Hematopoietic multipotent progenitor cell treated with erythropoietin and hydrocortisone succinate and interleukin-3 and kit ligand, for 17 days (in vitro differentiated cells): ENCODE measurements at regions not wholly inside any gene's neighbourhood (a gene's known extent, or its start where the extent isn't known, plus 50 kb on each side); places are given as distances from the start of the nearest gene placed in this dataset.
"Not testable (repeated sequence)": the region's sequence is repeated elsewhere in the genome, so short reads cannot be mapped to it uniquely, and the experiment has no call there.

Source experiments
- DNase-seq: peaks from one replicate; pipeline ENCODE4 v3.0.0-alpha.2; 2015; ENCODE audit warnings: low spot score

GRCh38 chr10:9850415-9850814 lies 1167.3 kb upstream of the CELF2 start:
- no peak for DNase-seq

DNA sequence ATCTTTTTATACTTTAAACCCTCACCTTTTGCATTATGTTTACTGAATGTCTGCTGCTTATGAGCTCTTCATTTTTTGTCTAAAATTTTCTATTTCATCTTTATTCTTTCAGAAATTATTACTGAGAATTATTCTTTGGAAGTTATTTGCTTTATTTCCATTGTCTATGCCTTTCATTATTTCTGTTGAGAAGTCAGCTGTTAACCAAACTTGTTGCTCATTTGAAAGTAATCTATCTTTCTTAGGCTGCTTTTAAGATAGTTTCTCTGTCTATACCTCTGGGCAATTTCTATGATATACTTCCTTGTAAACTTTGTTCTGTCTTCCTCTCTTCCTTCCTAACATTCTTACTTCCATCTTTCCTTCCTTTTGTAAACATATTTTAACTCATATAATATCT lies 1165.9 kb upstream of the CELF2 start:
- no peak for DNase-seq

DNA sequence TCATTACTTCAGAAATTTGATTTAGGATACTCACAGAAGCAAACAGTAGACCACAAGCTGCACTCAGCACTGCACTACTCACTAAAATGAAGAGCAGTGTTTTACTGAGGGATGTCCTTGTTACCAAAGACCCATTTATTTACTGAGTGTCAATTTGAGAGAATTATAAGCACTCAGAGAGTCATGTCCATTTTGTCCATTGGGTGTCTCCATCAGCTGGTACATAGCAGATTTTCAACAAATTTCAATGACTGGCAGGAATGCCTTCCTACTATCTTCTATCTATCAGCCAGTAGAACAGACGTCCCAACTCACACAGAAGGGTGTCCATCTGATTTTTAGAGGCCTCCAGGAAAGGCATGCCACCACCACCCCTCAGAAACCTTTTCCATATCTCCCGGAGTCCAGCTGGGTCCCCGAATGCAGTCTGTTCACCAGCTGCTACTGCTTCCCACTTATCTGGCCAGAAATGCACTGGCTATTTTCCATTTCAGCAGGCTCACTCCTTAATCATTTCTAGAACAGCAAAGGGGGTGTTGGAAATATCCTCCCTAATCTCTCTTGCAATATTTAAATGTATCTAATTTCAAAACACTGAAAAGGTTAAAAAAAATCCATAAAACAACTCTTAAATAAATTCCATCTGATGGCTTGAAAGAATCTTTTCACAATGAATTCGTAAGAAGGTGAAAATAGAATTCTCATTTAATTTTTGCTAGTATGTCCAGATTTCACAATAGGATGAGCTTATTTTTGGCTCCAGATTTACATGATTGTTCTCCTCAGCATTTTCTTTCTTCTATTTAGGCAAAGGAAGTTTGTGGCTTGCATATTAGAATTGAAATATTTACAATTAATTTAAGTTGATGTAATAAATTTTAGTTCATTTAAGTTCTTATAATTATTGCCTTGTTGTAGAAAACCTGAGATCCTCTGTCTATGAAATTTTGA lies 1164.0 kb upstream of the CELF2 start:
- DNase-seq, result no peak

DNA sequence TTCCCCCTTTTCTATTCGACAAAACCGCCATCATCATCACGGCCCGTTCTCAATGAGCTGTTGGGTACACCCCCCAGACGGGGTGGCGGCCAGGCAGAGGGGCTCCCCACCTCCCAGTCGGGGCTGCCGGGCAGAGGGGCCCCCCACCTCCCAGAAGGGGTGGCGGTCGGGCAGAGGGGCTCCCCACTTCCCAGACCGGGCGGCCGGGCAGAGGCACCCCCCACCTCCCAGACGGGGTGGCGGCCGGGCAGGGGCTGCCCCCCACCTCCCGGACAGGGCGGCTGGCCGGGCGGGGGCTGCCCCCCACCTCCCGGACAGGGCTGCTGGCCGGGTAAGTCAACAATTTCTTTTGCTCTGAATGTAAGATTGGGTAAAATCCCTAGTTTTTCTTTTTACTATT lies 1162.2 kb upstream of the CELF2 start:
- DNase-seq, result not testable (repeated sequence)

GRCh38 chr10:9858816-9859215 lies 1158.9 kb upstream of the CELF2 start:
- no peak for DNase-seq

DNA sequence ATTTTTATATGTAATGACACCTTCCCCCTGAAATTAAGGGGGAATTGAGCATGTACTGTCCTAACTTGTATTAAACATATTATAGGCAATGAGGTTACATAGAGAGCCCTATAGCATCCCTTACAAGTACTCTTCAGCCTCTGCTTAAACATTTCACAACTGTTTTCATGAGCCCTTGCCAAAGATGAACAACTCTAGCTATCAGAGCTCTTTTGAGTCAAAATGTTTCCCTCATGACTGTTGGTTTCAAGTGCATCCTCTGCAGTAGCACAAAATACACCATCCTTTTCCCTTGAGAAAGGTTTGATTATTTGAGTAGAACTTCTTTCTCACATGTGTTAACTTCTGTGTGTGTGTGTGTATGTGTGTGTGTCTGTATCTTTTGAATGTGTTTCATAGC lies 1157.6 kb upstream of the CELF2 start:
- DNase-seq, result no peak

GRCh38 chr10:9863559-9864121 lies 1154.0 kb upstream of the CELF2 start:
- no peak for DNase-seq

DNA sequence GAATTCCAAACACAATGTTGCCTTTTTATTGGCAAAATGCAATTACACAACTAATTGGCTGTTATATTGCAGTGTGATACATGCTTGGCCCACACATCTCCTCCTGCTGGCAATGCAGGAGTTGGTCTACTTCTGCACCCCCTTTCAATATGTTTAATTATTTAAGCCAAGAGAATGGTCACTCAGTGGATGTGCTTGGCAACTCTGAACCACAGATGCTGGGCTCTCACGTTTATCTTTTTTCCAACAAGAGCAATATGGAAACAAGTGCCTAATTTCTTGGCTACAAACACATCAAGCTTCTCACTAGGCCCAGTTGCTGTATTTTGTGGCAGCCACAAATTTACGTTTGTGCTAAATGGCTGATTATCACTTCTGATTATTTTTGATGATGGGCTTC lies 1149.2 kb upstream of the CELF2 start:
- DNase-seq, result no peak

DNA sequence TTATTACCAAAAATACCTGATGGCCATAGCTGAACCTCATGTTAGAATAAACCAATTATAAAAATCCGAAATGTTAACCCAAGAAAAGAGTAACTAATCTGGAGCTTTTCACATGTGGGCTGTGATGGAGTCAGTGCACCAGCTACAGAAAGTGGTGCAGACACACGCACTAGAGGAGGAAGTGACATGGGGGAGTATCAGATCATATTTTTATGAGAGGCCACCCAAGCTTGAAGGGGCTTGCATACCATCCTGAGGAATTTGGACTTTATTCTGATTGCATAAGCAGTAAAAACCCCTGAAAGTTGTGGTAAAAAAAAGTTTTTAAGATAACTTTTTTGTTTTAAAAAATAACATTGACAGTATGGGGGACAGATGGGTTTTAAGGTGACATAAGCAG lies 1148.5 kb upstream of the CELF2 start:
- no peak for DNase-seq

GRCh38 chr10:9869606-9870176 lies 1148.0 kb upstream of the CELF2 start:
- no peak for DNase-seq

GRCh38 chr10:9875353-9875752 lies 1142.3 kb upstream of the CELF2 start:
- no peak for DNase-seq

DNA sequence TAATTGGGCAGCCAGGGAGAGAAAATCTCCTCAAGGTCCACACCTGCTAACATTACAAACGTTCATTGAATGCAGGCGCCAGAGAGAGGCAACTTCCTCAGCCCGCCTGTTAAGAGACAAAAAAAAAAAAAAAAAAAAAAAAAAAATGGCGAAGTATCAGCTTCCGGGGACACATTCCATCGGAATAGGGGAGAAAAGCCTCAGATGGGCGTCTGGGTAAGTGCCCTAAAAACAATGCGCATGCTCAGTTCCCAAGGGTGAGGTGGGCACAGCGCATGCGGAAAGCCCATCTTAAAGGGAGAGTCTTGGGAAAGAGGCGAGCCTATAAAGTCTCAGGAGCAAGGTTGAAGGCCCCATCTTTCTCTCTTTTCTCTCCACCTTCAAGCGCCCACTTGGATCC lies 1139.7 kb upstream of the CELF2 start:
- no peak for DNase-seq

DNA sequence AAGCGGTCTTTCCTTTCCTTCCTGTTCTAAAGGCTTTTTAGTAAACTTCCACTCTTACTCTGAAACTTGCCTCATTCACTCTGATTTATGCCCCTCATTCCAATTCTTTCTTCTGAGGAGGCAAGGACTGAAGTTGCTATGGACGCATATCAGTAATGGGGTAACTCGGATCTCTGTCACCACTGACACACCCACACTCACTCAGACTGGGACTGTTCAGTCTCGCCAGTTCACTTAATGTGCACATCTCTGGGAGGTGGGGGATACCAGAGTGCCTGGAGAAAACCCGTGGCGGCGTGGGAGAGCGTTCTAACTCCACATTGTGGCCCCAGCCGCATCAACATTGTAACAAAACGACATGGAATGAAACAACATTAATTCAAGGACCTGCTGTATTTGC lies 1139.3 kb upstream of the CELF2 start:
- DNase-seq, result no peak

DNA sequence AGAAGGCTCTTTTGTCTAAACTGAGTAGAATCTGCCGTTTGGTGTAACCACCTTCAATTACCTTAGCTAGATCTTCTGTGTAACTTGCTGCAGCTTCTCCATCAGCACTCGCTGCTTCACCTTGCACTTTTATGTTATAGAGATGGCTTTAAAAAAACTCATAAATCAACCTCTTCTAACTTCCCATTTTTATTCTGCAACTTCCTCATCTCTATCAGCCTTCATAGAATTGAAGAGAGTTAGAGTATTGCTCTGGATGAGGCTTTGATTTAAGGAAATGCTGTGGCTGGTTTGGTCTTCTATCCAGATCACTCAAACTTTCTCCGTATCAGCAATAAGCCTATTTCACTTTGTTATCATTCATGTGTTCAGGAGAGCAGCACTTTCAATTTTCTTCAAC lies 1131.9 kb upstream of the CELF2 start:
- DNase-seq, result no peak

- DNase-seq, result no peak
These were observed 1130.9 kb upstream of the CELF2 start for GRCh38 chr10:9886772-9887171.

GRCh38 chr10:9895453-9895852 lies 1122.2 kb upstream of the CELF2 start:
- DNase-seq, result no peak

DNA sequence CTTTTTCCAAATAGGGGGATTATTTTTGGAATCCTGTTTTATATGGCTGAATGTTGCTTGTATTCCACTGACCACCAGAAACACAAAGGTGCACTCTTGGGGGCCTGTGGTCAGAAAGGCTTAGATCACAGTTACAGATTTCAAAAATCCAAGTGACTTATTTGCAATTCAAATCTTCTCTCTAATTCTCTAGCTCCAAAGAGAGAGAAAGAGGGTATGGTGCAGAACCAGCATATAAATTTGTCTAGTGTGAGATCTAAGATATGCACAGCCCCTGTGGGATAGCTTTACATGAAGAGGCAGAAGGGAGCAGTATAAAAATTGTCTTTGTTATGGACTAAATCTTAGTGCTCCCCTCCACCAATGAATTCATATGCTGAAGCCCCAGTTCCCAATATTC lies 1121.7 kb upstream of the CELF2 start:
- DNase-seq, result no peak

GRCh38 chr10:9898633-9899395 lies 1118.9 kb upstream of the CELF2 start:
- DNase-seq, result no peak

- DNase-seq, result no peak
These were observed 1116.9 kb upstream of the CELF2 start for GRCh38 chr10:9900751-9901150.

- DNase-seq, result no peak
These were observed 1115.7 kb upstream of the CELF2 start for GRCh38 chr10:9901971-9902370.

- DNase-seq, result no peak
These were observed 1107.2 kb upstream of the CELF2 start for GRCh38 chr10:9910446-9910845.

GRCh38 chr10:9911488-9911887 lies 1106.2 kb upstream of the CELF2 start:
- DNase-seq, result no peak
